ENCODE measurements at regions not wholly inside any gene's neighbourhood (a gene's known extent, or its start where the extent isn't known, plus 50 kb on each side); places are given as distances from the start of the nearest gene placed in this dataset.

- TF ChIP-seq USF2 (CRISPR knock-in tag; IDR thresholded peaks at IDR 0.05) = no peak
- no peak for TF ChIP-seq CTCF (IDR thresholded peaks at IDR 0.05)
- no peak for TF ChIP-seq ZNF121 (CRISPR knock-in tag; IDR thresholded peaks at IDR 0.05)
- TF ChIP-seq NR1H2 (CRISPR knock-in tag; IDR thresholded peaks at IDR 0.05) = no peak
- no peak for TF ChIP-seq PREB (CRISPR knock-in tag; IDR thresholded peaks at IDR 0.05; ENCODE audit: borderline replicate concordance)
- no peak for TF ChIP-seq ATF2 (CRISPR knock-in tag; IDR thresholded peaks at IDR 0.05; ENCODE audit: borderline replicate concordance, low read depth)
- TF ChIP-seq ZBTB21 (CRISPR knock-in tag; IDR thresholded peaks at IDR 0.05; ENCODE audit: borderline replicate concordance) = no peak
- TF ChIP-seq ZNF416 (CRISPR knock-in tag; IDR thresholded peaks at IDR 0.05) = no peak
- TF ChIP-seq ZNF532 (CRISPR knock-in tag; IDR thresholded peaks at IDR 0.05; ENCODE audit: borderline replicate concordance) = no peak
- no peak for TF ChIP-seq ATF3 (CRISPR knock-in tag; conservative IDR thresholded peaks at IDR 0.05)
- TF ChIP-seq ZNF396 (CRISPR knock-in tag; IDR thresholded peaks at IDR 0.05; ENCODE audit: borderline replicate concordance) = no peak
- TF ChIP-seq ZNF281 (CRISPR knock-in tag; IDR thresholded peaks at IDR 0.05) = no peak
Observed at GRCh38 chr3:150020527-150020926, 49.8 kb upstream of the PFN2 start.
